Stimulated activated CD8-positive, alpha-beta memory T cell treated with anti-CD3 and anti-CD28 coated beads, Interleukin-7, amount 100 ng/mL, for 48 hours (primary cell): ENCODE measurements at regions not wholly inside any gene's neighbourhood (a gene's known extent, or its start where the extent isn't known, plus 50 kb on each side); places are given as distances from the start of the nearest gene placed in this dataset.
"Not testable (repeated sequence)": the region's sequence is repeated elsewhere in the genome, so short reads cannot be mapped to it uniquely, and the experiment has no call there.

Source experiments
- DNase-seq, 2 donors: peaks; one replicate each; pipeline ENCODE4 v3.0.0-alpha.2; 2020; ENCODE audit warnings: low read depth in 1 of 2; ENCODE audit errors: extremely low read depth in 1 of 2

- no peak for DNase-seq
Measured at GRCh38 chr10:46198516-46198915, 88.3 kb upstream of the ANTXRL start.

GRCh38 chr10:46202405-46202804, 84.4 kb upstream of the ANTXRL start:
- not testable (repeated sequence) for DNase-seq

GRCh38 chr10:46204482-46205102, 82.2 kb upstream of the ANTXRL start:
- not testable (repeated sequence) for DNase-seq

- DNase-seq, result not testable (repeated sequence)
Measured at GRCh38 chr10:46210427-46210826, 76.4 kb upstream of the ANTXRL start.

- no peak for DNase-seq
Measured at GRCh38 chr10:46215426-46215825, 71.4 kb upstream of the ANTXRL start.

GRCh38 chr10:46216003-46216634, 70.7 kb upstream of the ANTXRL start:
- DNase-seq, result no peak

- no peak for DNase-seq
Measured at GRCh38 chr10:46216836-46217751, 69.7 kb upstream of the ANTXRL start.

- DNase-seq, result no peak
Measured at GRCh38 chr10:46217752-46218453, 68.9 kb upstream of the ANTXRL start.

- no peak for DNase-seq
Measured at GRCh38 chr10:46218921-46219320, 67.9 kb upstream of the ANTXRL start.

- DNase-seq, result not testable (repeated sequence)
Measured at GRCh38 chr10:46219431-46219990, 67.3 kb upstream of the ANTXRL start.

GRCh38 chr10:46220187-46220586, 66.6 kb upstream of the ANTXRL start:
- no peak for DNase-seq

GRCh38 chr10:46220872-46221538, 65.8 kb upstream of the ANTXRL start:
- DNase-seq, result no peak

- DNase-seq, result no peak
Measured at GRCh38 chr10:46222364-46222935, 64.3 kb upstream of the ANTXRL start.

- DNase-seq, result no peak
Measured at GRCh38 chr10:46223064-46223480, 63.7 kb upstream of the ANTXRL start.

- DNase-seq, result no peak
Measured at GRCh38 chr10:46223626-46224413, 63.0 kb upstream of the ANTXRL start.

- DNase-seq, result no peak
Measured at GRCh38 chr10:46224414-46224682, 62.4 kb upstream of the ANTXRL start.

GRCh38 chr10:46225597-46225996, 61.2 kb upstream of the ANTXRL start:
- DNase-seq, result no peak

- no peak for DNase-seq
Measured at GRCh38 chr10:46226232-46226631, 60.6 kb upstream of the ANTXRL start.

- DNase-seq, result no peak
Measured at GRCh38 chr10:46226900-46227558, 59.8 kb upstream of the ANTXRL start.
